Neural cell (in vitro differentiated cells): ENCODE measurements at regions not wholly inside any gene's neighbourhood (a gene's known extent, or its start where the extent isn't known, plus 50 kb on each side); places are given as distances from the start of the nearest gene placed in this dataset.

Source experiments
- EP300 ChIP-seq: fragments of 450-650 bp; conservative IDR thresholded peaks from 2 replicates; pipeline ENCODE4 v1.6.1; 2014; ENCODE audit warnings: antibody characterized with exemption, mild to moderate bottlenecking, moderate library complexity; ENCODE audit not compliant: poor library complexity, severe bottlenecking
- EZH2 ChIP-seq: fragments of 200-600, 300-800 bp; shearing (Covaris generic), sonication (generic); IDR thresholded peaks from 2 replicates; pipeline ENCODE4 v1.6.1; 2014; ENCODE audit warnings: antibody characterized with exemption, low read length, borderline replicate concordance, mild to moderate bottlenecking; ENCODE audit not compliant: insufficient read depth, poor library complexity, severe bottlenecking
- MXI1 ChIP-seq: fragments of 450-650 bp; conservative IDR thresholded peaks from 2 replicates; pipeline ENCODE4 v1.6.1; 2014; ENCODE audit warnings: antibody characterized with exemption, mild to moderate bottlenecking; ENCODE audit not compliant: poor library complexity, severe bottlenecking
- POLR2AphosphoS5 ChIP-seq: IDR thresholded peaks from 2 replicates; pipeline ENCODE4 v1.6.1; 2012
- RAD21 ChIP-seq: fragments of 450-650 bp; conservative IDR thresholded peaks from 2 replicates; pipeline ENCODE4 v1.6.1; 2014; ENCODE audit warnings: antibody characterized with exemption, mild to moderate bottlenecking, moderate library complexity
- REST ChIP-seq: IDR thresholded peaks from 2 replicates; pipeline ENCODE4 v1.6.1; 2012; ENCODE audit warnings: borderline replicate concordance
- SMC3 ChIP-seq: fragments of 450-650 bp; conservative IDR thresholded peaks from 2 replicates; pipeline ENCODE4 v1.6.1; 2014; ENCODE audit warnings: antibody characterized with exemption, mild to moderate bottlenecking, moderate library complexity; ENCODE audit not compliant: poor library complexity
- TAF1 ChIP-seq: IDR thresholded peaks from 2 replicates; pipeline ENCODE4 v1.6.1; 2012; ENCODE audit warnings: low read depth
- TF ChIP-seq, protein P1 (sequence below): fragments of 450-650 bp; IDR thresholded peaks from 2 replicates; pipeline ENCODE4 v1.5.1; 2014; ENCODE audit warnings: antibody characterized with exemption, mild to moderate bottlenecking, moderate library complexity; ENCODE audit not compliant: poor library complexity, severe bottlenecking

- TF ChIP-seq RAD21 (no peak), EZH2 (no peak), POLR2AphosphoS5 (no peak), EP300 (no peak), SMC3 (no peak), TAF1 (no peak), MXI1 (no peak), REST (no peak)
- TF ChIP-seq, protein P1, sequence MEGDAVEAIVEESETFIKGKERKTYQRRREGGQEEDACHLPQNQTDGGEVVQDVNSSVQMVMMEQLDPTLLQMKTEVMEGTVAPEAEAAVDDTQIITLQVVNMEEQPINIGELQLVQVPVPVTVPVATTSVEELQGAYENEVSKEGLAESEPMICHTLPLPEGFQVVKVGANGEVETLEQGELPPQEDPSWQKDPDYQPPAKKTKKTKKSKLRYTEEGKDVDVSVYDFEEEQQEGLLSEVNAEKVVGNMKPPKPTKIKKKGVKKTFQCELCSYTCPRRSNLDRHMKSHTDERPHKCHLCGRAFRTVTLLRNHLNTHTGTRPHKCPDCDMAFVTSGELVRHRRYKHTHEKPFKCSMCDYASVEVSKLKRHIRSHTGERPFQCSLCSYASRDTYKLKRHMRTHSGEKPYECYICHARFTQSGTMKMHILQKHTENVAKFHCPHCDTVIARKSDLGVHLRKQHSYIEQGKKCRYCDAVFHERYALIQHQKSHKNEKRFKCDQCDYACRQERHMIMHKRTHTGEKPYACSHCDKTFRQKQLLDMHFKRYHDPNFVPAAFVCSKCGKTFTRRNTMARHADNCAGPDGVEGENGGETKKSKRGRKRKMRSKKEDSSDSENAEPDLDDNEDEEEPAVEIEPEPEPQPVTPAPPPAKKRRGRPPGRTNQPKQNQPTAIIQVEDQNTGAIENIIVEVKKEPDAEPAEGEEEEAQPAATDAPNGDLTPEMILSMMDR, result no peak
Measured at GRCh38 chr4:19134685-19135084, 1113.1 kb upstream of the LCORL start.
